ENCODE measurements at regions not wholly inside any gene's neighbourhood (a gene's known extent, or its start where the extent isn't known, plus 50 kb on each side); places are given as distances from the start of the nearest gene placed in this dataset.

GRCh38 chr3:110865934-110866333, 205.7 kb upstream of the NECTIN3 start:
- Histone ChIP-seq H3K4me2 (ENCODE audit: low read length) (no peak overlapping the region), H3K4me3 (ENCODE audit: low read length) (no peak overlapping the region), H3K9me2 (replicated peaks; ENCODE audit: low read length) (no peaks in the 10 kb centered on the region), H3K9me3 (ENCODE audit: low read length) (no peaks in the 10 kb centered on the region), H2AFZ (ENCODE audit: low read length) (no peak overlapping the region), H3K4me1 (ENCODE audit: insufficient read depth, low read length) (no peaks in the 10 kb centered on the region), H4K20me1 (ENCODE audit: low read length) (no peaks in the 10 kb centered on the region), H3K27ac (ENCODE audit: low read length) (no peak overlapping the region), H3F3A (ENCODE audit: low read length, unreplicated experiment) (no peaks in the 10 kb centered on the region), H3K79me2 (ENCODE audit: low read length) (no peaks in the 10 kb centered on the region), H3K9ac (ENCODE audit: low read length) (no peak overlapping the region), H3K27me3 (ENCODE audit: low read length) (no peaks in the 10 kb centered on the region), H3K36me3 (ENCODE audit: low read depth, low read length) (no peaks in the 10 kb centered on the region)
- BruUV-seq (replicated peaks), result no TSS peak
- intact Hi-C loops (cut with micrococcal nuclease), result no loop called here
- TF ChIP-seq EZH2 (IDR thresholded peaks at IDR 0.05; ENCODE audit: low read length, unreplicated experiment) (no peak), EZH2phosphoT487 (IDR thresholded peaks at IDR 0.05; ENCODE audit: borderline replicate concordance, low read length) (no peak), CTCF (conservative IDR thresholded peaks at IDR 0.05; ENCODE audit: low read depth, low read length) (no peak)
- ATAC-seq, result no peak
- POLR2A ChIA-PET (ENCODE audit: unreplicated experiment), result no interaction called here
- CTCF ChIA-PET, result no interaction called here
- DNase-seq, result no peak

- Histone ChIP-seq H3K4me3 (ENCODE audit: low read length) (no peak overlapping the region), H3K27ac (ENCODE audit: low read length) (no peak overlapping the region), H3K79me2 (ENCODE audit: low read length) (no peaks in the 10 kb centered on the region), H3K9ac (ENCODE audit: low read length) (no peak overlapping the region), H3K36me3 (ENCODE audit: low read depth, low read length) (no peaks in the 10 kb centered on the region), H3K9me2 (replicated peaks; ENCODE audit: low read length) (no peaks in the 10 kb centered on the region), H3K4me1 (ENCODE audit: insufficient read depth, low read length) (no peaks in the 10 kb centered on the region), H4K20me1 (ENCODE audit: low read length) (no peaks in the 10 kb centered on the region), H3K4me2 (ENCODE audit: low read length) (no peak overlapping the region), H2AFZ (ENCODE audit: low read length) (no peak overlapping the region), H3K9me3 (ENCODE audit: low read length) (no peaks in the 10 kb centered on the region), H3F3A (ENCODE audit: low read length, unreplicated experiment) (no peaks in the 10 kb centered on the region), H3K27me3 (ENCODE audit: low read length) (no peaks in the 10 kb centered on the region)
- ChIA-PET CTCF (no interaction called here), POLR2A (ENCODE audit: unreplicated experiment) (no interaction called here)
- DNase-seq, result no peak
- no peak for ATAC-seq
- TF ChIP-seq CTCF (conservative IDR thresholded peaks at IDR 0.05; ENCODE audit: low read depth, low read length) (no peak), EZH2 (IDR thresholded peaks at IDR 0.05; ENCODE audit: low read length, unreplicated experiment) (no peak), EZH2phosphoT487 (IDR thresholded peaks at IDR 0.05; ENCODE audit: borderline replicate concordance, low read length) (no peak)
- no TSS peak for BruUV-seq (replicated peaks)
- intact Hi-C loops (cut with micrococcal nuclease), result no loop called here
These were observed 203.5 kb upstream of the NECTIN3 start for GRCh38 chr3:110868106-110868505.

- DNase-seq (no peak), ATAC-seq (no peak)
- intact Hi-C loops (cut with micrococcal nuclease), result no loop called here
- no peaks in the 10 kb centered on the region for H3K27me3 ChIP-seq (ENCODE audit: low read length)
- BruUV-seq (replicated peaks), result no TSS peak
- H2AFZ ChIP-seq (ENCODE audit: low read length), result no peak overlapping the region
- H4K20me1 ChIP-seq (ENCODE audit: low read length), result no peaks in the 10 kb centered on the region
- no peaks in the 10 kb centered on the region for H3K36me3 ChIP-seq (ENCODE audit: low read depth, low read length)
- ChIA-PET CTCF (no interaction called here), POLR2A (ENCODE audit: unreplicated experiment) (no interaction called here)
- no peak overlapping the region for H3K27ac ChIP-seq (ENCODE audit: low read length)
- no peak overlapping the region for H3K9ac ChIP-seq (ENCODE audit: low read length)
- H3K9me3 ChIP-seq (ENCODE audit: low read length), result no peaks in the 10 kb centered on the region
- no peaks in the 10 kb centered on the region for H3K79me2 ChIP-seq (ENCODE audit: low read length)
- TF ChIP-seq EZH2phosphoT487 (IDR thresholded peaks at IDR 0.05; ENCODE audit: borderline replicate concordance, low read length), result no peak
- no peak overlapping the region for H3K4me2 ChIP-seq (ENCODE audit: low read length)
- no peaks in the 10 kb centered on the region for H3K4me1 ChIP-seq (ENCODE audit: insufficient read depth, low read length)
- H3K4me3 ChIP-seq (ENCODE audit: low read length), result no peak overlapping the region
- H3K9me2 ChIP-seq (replicated peaks; ENCODE audit: low read length), result no peaks in the 10 kb centered on the region
- H3F3A ChIP-seq (ENCODE audit: low read length, unreplicated experiment), result no peaks in the 10 kb centered on the region
These were observed 201.9 kb upstream of the NECTIN3 start for GRCh38 chr3:110869736-110870135.

All from PC-3 (cell line).